HG02884 (cell line): ENCODE measurements at regions not wholly inside any gene's neighbourhood (a gene's known extent, or its start where the extent isn't known, plus 50 kb on each side); places are given as distances from the start of the nearest gene placed in this dataset.
"Not testable (repeated sequence)": the region's sequence is repeated elsewhere in the genome, so short reads cannot be mapped to it uniquely, and the experiment has no call there.

ENCODE experiments used
- ATAC-seq: cut with Tn5 transposase; IDR thresholded peaks from one replicate; pipeline ENCODE4 v1.9.1; 2021; ENCODE audit warnings: mild to moderate bottlenecking, moderate library complexity; ENCODE audit not compliant: unreplicated experiment

DNA sequence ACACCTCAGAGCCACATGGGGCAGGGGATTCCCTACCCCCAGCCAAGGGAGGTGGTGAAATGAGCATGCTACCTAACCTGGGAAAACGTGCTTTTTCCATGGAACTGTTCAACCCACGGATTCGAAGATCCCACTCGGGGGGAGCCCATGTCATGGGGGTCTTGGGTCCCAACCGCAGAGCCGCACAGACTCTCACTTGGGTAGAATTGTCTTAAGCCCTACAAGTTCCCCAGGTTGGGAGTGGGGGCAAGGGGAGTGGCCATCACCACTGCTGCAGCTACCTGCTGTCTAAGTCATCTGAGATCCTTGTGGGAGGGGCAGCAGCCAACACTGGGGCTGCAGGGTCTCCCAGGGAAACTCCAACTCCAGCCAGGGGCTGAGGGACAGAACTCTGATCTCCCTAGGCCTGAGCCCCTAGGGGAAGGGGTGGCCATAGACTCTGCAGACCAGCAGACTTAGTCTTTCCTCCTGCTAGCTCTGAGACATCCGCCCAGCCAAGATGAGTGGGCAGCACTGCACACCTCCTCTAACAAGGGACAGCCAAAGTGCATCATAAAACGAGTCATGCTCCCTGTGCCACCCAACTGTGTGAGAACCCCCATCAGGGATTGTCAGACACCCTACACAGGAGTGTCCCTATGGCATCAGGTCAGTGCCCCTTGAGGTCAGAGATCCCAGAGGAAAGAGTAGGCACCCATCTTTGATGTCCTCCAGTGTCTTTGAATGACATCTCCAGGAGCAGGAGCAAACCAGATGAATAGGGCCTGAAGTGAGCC is 610.4 kb upstream of the SLITRK6 start:
- no peak for ATAC-seq

DNA sequence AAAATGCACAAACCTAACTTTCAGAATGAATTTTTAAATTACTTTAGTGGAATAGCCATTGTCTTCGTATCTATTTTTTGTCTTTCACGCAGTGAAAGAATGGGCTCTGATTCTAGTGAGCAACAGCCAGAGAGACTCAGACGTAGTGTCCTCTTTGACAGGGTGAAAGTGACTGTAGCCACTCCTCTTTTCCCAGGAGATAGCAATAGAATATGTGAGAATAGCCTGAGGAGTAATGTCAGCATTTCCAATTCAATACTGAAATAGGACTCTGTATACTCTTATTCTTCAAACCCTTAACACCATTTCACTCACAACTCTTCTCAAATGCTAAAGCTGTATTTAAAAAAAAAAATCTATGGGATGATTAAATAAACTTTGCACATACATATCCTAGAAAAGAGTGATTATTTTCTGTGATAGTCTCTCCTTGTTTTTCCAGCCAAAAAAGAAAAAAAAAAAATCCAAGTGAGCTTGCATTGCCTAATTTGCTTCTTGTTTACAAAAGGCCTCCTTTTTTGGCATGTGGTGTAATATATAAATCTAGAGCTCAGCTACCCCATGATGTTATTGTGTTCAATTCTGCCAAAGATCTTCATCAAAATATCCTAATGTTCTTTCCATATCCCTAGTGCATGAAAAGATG is 626.1 kb upstream of the SLITRK6 start:
- ATAC-seq = no peak

DNA sequence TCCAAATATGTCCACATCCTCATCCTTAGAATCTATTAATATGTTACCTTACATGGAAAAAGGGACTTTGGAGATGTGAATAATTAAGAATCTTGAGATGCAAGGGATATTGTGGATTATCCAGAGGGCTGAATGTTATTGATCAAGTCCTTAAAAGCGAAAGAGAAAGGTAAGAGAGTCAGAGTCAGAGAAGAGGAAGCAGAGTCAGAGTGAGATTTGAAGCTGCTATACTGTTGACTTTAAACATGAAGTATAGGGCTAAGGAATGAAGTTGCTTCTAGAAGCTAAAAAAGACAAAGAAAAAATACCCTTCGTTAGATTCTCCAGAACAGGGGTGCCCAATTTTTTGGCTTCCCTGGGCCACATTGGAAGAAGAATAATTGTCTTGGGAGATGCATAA is 627.2 kb upstream of the SLITRK6 start:
- ATAC-seq = no peak

DNA sequence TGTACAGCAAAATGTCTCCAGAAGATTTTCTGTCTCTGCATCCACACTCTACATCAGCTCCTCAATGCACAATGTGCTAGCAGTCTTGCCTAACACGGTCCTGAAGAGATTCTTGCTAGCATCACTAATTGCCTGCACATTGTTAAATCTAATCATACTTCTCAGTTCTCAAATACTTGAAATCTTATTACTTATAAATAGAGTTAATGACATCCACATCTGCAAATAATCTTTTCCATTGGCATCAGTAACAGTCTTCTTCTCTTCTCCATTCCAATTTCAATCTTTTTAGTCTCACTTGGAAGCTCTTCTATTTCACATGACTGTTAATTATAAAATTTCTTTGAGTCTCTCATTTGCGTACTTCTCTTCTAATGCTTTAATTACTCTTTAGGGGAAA is 630.5 kb upstream of the SLITRK6 start:
- no peak for ATAC-seq

DNA sequence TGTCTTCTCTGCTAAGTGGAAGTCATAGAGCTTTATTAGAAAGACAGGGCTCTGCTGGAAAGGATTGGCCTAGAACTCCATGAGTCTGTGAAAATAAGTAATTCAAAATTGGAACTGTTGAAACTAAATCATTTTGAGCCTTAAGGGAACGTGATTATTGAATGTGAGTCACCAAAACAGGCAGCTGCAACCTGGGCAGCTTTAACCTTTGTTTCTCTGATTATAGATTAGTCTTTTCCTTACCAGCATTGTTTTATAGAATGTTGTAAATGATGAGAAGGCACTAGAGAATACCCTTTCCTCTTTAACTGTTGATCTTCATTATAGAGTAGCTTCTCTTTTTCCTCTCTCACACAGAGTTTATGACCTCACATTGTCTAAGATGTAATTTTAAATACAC is 638.8 kb upstream of the SLITRK6 start:
- ATAC-seq = no peak

- no peak for ATAC-seq
Measured at GRCh38 chr13:86445206-86445605, 646.0 kb upstream of the SLITRK6 start.

DNA sequence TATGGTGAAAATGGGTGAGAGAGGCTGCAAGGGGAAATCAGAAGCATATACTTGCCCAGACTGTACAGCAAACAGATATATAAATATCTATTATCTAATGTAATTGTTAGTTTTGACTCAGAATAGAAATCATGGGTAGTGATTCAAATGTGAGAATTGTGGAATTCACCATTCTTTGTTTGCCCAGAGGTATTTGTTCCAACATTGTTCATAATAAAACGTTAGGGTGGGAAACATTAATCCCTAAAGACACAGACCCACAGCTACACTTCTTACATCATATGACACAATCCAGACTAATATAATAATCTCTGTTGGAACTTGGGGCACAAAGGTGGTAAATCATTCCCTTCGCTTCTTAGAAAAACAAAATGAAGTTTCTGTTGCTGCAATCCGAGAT is 646.5 kb upstream of the SLITRK6 start:
- no peak for ATAC-seq

GRCh38 chr13:86446311-86446710 is 647.1 kb upstream of the SLITRK6 start:
- ATAC-seq = no peak

DNA sequence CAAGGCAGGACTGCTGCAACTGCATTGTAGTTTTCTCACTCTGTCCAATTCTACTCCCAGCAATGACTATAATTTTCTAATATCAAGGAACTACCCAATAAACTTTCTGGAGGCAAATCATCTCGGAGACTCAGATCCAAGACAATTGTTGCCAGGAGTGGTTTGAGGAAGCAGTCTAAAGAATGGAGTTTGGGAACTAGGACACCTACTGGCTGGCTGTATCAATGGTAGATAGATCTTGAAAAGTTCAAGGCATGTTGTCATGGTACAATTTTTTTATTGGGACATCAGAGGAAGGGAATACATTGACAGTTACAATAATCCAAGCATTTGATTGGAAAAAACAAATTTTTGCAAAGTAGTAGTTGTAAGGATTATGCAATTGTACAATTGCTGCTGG is 648.3 kb upstream of the SLITRK6 start:
- no peak for ATAC-seq

DNA sequence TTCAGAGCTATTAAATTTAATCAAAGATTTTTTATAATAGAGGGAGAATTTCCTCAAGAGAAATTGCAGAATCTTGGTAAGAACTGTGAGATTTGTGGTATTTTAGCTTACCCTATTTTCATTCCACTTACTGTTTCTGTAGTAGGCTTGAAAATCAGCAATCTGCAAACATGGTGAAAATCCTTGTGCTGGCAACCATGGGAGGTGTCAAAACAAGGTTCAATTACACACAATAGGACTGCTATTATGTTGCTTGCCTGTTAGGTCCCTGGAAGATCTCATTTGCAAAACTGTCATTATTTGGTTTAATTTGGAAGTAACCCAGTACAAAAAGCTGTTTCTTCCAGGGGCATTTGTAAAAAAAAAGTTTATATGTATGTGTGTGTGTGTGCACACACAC is 662.8 kb upstream of the SLITRK6 start:
- no peak for ATAC-seq

GRCh38 chr13:86464193-86464592 is 665.0 kb upstream of the SLITRK6 start:
- no peak for ATAC-seq

DNA sequence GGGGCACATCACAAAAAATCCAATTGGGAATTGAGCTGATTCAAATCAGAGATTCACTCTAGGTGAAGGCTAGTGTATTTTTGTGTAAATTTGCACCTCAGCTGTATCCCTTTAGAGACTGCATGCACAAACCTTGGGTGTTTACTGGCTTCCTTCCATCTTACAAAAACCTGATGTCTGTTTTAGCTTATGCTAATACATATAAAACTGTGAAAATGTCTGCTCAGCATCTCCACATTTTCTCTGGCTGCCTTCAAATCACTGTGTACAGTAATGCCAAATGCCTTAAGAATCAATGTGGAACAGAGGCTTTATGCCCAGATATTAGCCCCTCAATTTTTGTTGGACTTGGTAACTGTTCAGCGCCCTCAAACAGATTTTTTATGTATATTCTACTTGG is 675.8 kb upstream of the SLITRK6 start:
- ATAC-seq = no peak

GRCh38 chr13:86476656-86477055 is 677.4 kb upstream of the SLITRK6 start:
- ATAC-seq = no peak

- no peak for ATAC-seq
Measured at GRCh38 chr13:86486582-86486981, 687.4 kb upstream of the SLITRK6 start.

- no peak for ATAC-seq
Measured at GRCh38 chr13:86491121-86491520, 691.9 kb upstream of the SLITRK6 start.

DNA sequence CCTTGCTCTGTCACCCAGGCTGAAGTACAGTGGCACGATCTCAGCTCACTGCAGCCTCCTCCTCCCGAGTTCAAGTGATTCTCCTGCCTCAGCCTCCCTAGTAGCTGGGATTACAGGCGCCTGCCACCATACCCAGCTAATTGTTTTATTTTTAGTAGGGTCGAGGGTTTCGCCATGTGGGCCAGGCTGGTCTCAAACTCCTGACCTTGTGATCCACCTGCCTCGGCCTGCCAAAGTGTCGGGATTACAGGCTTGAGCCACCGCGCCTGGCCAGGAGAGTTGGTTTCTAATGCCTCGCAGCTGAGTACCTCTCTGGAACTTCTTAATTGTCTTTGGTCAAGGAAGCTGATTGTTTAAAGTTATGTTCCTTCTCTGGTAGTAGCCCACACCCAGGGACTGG is 702.7 kb upstream of the SLITRK6 start:
- not testable (repeated sequence) for ATAC-seq

DNA sequence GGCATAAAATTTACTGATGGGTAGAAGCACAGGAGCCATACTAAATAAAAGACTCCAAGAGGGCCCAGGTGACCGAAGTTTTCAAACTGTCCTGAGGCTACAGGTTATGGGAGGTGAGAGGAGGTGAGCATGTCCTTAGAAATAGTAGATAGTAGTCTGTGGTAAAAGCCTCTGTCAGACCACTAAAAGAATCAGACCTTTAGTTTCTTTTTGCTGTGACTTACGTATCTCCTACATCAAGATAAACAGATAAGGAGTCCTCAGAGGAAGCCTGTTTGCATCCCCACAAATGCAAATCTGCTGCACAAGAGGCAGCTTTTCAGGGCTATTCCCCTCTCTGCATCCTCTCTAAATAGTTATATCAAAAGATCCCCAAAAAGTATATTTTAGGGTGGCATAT is 711.6 kb upstream of the SLITRK6 start:
- no peak for ATAC-seq

DNA sequence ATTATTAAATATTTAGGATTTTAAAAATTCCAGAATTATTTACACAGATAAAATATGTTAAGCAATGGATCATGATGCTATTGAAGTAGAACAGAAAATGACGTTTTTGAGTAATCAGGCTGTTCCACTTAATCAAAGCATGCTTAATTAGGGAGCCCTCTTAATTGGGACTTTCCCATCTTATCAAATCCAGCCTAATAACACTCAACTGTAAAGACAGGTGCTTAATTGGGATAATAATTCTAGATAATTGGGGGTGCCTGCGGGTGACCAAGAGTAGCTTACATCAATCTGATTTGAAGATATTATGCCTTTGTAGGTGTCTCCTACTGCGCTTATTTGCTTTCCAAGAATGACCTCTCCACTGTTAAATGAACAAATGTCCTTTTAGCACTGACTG is 742.2 kb upstream of the SLITRK6 start:
- no peak for ATAC-seq

DNA sequence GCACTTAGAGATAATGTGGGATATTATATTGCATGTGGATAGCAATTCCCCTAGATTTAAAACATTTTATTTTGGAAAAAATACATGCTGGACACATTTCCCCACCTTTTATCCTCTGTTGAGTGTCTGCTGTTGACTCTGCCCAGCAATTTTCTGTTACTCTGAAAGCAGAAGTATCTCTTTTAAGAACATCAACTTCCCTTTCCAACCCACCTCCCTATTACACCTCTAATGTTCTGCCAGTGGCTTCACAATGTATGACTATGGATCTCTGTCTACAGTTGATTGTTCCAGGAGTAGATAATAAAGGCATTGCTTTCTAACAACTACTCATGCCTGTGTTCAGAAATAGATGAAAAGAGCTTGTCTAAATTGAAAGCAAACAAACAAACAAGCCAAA is 754.8 kb upstream of the SLITRK6 start:
- ATAC-seq = no peak

DNA sequence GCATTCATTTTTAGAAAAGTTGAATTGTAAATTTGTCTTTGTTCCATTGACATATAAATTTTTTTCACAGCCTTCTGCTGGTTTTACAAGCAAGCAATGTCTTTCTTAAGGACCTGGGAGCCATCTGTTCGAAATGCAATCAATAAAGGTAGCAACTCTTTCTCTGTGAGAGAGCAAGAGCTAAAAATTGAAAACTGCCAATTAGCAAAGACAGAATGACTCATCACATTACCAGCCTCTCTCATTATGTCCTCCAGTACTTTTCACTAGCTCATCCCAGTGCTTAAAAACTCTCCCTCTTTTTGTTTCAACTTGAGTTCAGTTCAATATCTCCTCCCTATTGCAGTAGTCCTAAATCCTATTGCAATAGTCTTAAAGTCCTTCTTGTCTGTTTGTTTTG is 760.7 kb upstream of the SLITRK6 start:
- no peak for ATAC-seq

DNA sequence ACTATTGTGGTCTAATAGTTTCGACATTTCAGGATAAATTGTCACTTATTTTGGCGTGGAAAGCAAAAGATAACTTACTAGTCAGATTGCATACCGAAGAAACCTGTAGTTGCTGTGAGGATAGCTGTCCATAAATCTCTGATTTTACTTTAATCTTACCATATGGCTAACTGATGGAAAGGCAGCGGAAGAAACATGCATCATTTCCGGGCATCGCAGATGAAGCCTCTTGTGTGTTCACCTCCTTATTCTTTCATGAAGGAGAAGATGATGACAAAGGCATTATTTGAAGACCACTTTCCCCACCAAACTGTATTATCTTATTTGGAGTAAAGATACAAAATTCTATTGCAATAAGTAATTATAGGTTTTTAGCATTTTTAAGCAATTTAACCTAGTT is 763.6 kb upstream of the SLITRK6 start:
- no peak for ATAC-seq

GRCh38 chr13:86563308-86563707 is 764.1 kb upstream of the SLITRK6 start:
- no peak for ATAC-seq

GRCh38 chr13:86567119-86567518 is 767.9 kb upstream of the SLITRK6 start:
- ATAC-seq = no peak
